GM19397 (cell line): ENCODE measurements at regions not wholly inside any gene's neighbourhood (a gene's known extent, or its start where the extent isn't known, plus 50 kb on each side); places are given as distances from the start of the nearest gene placed in this dataset.

ENCODE experiments used
- ATAC-seq: cut with Tn5 transposase; IDR thresholded peaks from one replicate; pipeline ENCODE4 v1.9.1; 2021; ENCODE audit warnings: mild to moderate bottlenecking, moderate library complexity; ENCODE audit not compliant: unreplicated experiment

GRCh38 chr3:6229778-6230410 lies 631.0 kb upstream of the GRM7 start:
- peak; percentile 42 for ATAC-seq

GRCh38 chr3:6242104-6242503 lies 618.8 kb upstream of the GRM7 start:
- no peak for ATAC-seq

GRCh38 chr3:6248528-6248927 lies 612.4 kb upstream of the GRM7 start:
- ATAC-seq = no peak

- peak; percentile 56 for ATAC-seq
Observed at GRCh38 chr3:6249679-6250078, 611.2 kb upstream of the GRM7 start.

- peak; percentile 95 for ATAC-seq
Observed at GRCh38 chr3:6250167-6250566, 610.7 kb upstream of the GRM7 start.

- no peak for ATAC-seq
Observed at GRCh38 chr3:6251612-6252400, 609.1 kb upstream of the GRM7 start.

- ATAC-seq = no peak
Observed at GRCh38 chr3:6254490-6254889, 606.4 kb upstream of the GRM7 start.

GRCh38 chr3:6255229-6255628 lies 605.7 kb upstream of the GRM7 start:
- ATAC-seq = no peak

GRCh38 chr3:6260551-6261191 lies 600.2 kb upstream of the GRM7 start:
- peak; percentile 58 for ATAC-seq

- no peak for ATAC-seq
Observed at GRCh38 chr3:6262010-6262409, 598.9 kb upstream of the GRM7 start.

GRCh38 chr3:6264036-6264435 lies 596.9 kb upstream of the GRM7 start:
- ATAC-seq = no peak

GRCh38 chr3:6264906-6265305 lies 596.0 kb upstream of the GRM7 start:
- ATAC-seq = no peak

- ATAC-seq = no peak
Observed at GRCh38 chr3:6266135-6266534, 594.8 kb upstream of the GRM7 start.

GRCh38 chr3:6273878-6274277 lies 587.0 kb upstream of the GRM7 start:
- ATAC-seq = no peak

GRCh38 chr3:6281662-6282061 lies 579.3 kb upstream of the GRM7 start:
- peak; percentile 53 for ATAC-seq

GRCh38 chr3:6282918-6283317 lies 578.0 kb upstream of the GRM7 start:
- ATAC-seq = no peak

GRCh38 chr3:6287088-6287875 lies 573.6 kb upstream of the GRM7 start:
- ATAC-seq = no peak

GRCh38 chr3:6301626-6302025 lies 559.3 kb upstream of the GRM7 start:
- ATAC-seq = no peak

GRCh38 chr3:6315906-6316305 lies 545.0 kb upstream of the GRM7 start:
- ATAC-seq = no peak

- ATAC-seq = no peak
Observed at GRCh38 chr3:6321999-6322398, 538.9 kb upstream of the GRM7 start.

GRCh38 chr3:6326771-6327170 lies 534.1 kb upstream of the GRM7 start:
- no peak for ATAC-seq
